HUES64 (cell line): ENCODE measurements at regions not wholly inside any gene's neighbourhood (a gene's known extent, or its start where the extent isn't known, plus 50 kb on each side); places are given as distances from the start of the nearest gene placed in this dataset.

Experiments
- H3K27ac ChIP-seq: 2 replicates; pipeline ENCODE4 v1.7.0; 2013; ENCODE audit warnings: low read depth, low read length, inconsistent platforms
- H3K27me3 ChIP-seq: 2 replicates; pipeline ENCODE4 v1.6.1; 2013; ENCODE audit warnings: mild to moderate bottlenecking, low read length; ENCODE audit not compliant: insufficient read depth
- H3K36me3 ChIP-seq: 2 replicates; pipeline ENCODE4 v1.6.1; 2013; ENCODE audit warnings: mild to moderate bottlenecking, low read length; ENCODE audit not compliant: insufficient read depth
- H3K4me1 ChIP-seq: 2 replicates; pipeline ENCODE4 v1.6.1; 2013; ENCODE audit warnings: mild to moderate bottlenecking, low read length, moderate library complexity; ENCODE audit not compliant: insufficient read depth
- H3K4me3 ChIP-seq: 2 replicates; pipeline ENCODE4 v1.5.1; 2013; ENCODE audit warnings: mild to moderate bottlenecking, low read length, moderate library complexity
- H3K9ac ChIP-seq: 2 replicates; pipeline ENCODE4 v1.6.1; 2013; ENCODE audit warnings: mild to moderate bottlenecking, low read depth, low read length
- H3K9me3 ChIP-seq: 2 replicates; pipeline ENCODE4 v1.6.1; 2013; ENCODE audit warnings: low read depth, low read length; ENCODE audit not compliant: insufficient read depth
- WGBS: fragments of 150-250, 120-280 bp; methylation state at CpG from one replicate; pipeline ENCODE4 v1.1.7; 2013; ENCODE audit warnings: missing lambda C conversion rate; 5-methylcytosine and 5-hydroxymethylcytosine counted together

- Histone ChIP-seq H3K4me1 (no peaks in the 10 kb centered on the region), H3K9ac (no peak overlapping the region), H3K4me3 (no peak overlapping the region), H3K27ac (no peak overlapping the region), H3K27me3 (no peaks in the 10 kb centered on the region), H3K36me3 (no peaks in the 10 kb centered on the region), H3K9me3 (peaks cover 28% of the 10 kb centered on the region)
- WGBS: 94% methylated on average over 9 of the region's 9 CpGs
Observed at GRCh38 chr22:47606426-47606825, 844.0 kb downstream of the TBC1D22A start.

- Histone ChIP-seq H3K4me3 (no peak overlapping the region), H3K27ac (no peak overlapping the region), H3K27me3 (no peaks in the 10 kb centered on the region), H3K4me1 (no peaks in the 10 kb centered on the region), H3K9me3 (peaks cover 32% of the 10 kb centered on the region), H3K36me3 (no peaks in the 10 kb centered on the region), H3K9ac (no peak overlapping the region)
- 93% methylated on average over 5 of the region's 5 CpGs for WGBS
Observed at GRCh38 chr22:47605886-47606285, 843.4 kb downstream of the TBC1D22A start.

GRCh38 chr22:47605441-47605840, 843.0 kb downstream of the TBC1D22A start:
- H3K27ac ChIP-seq: no peak overlapping the region
- no peak overlapping the region for H3K4me3 ChIP-seq
- no peaks in the 10 kb centered on the region for H3K36me3 ChIP-seq
- H3K4me1 ChIP-seq: no peaks in the 10 kb centered on the region
- H3K9me3 ChIP-seq: peaks cover 28% of the 10 kb centered on the region
- H3K27me3 ChIP-seq: no peaks in the 10 kb centered on the region
- H3K9ac ChIP-seq: no peak overlapping the region
- WGBS: 87% methylated on average over 15 of the region's 15 CpGs

GRCh38 chr22:47604563-47604962, 842.1 kb downstream of the TBC1D22A start:
- H3K36me3 ChIP-seq: no peaks in the 10 kb centered on the region
- no peak overlapping the region for H3K9ac ChIP-seq
- H3K9me3 ChIP-seq: peaks cover 31% of the 10 kb centered on the region
- no peaks in the 10 kb centered on the region for H3K4me1 ChIP-seq
- 64% methylated on average over 3 of the region's 3 CpGs for WGBS
- no peaks in the 10 kb centered on the region for H3K27me3 ChIP-seq
- no peak overlapping the region for H3K27ac ChIP-seq
- H3K4me3 ChIP-seq: no peak overlapping the region

GRCh38 chr22:47602732-47603131, 840.3 kb downstream of the TBC1D22A start:
- H3K9ac ChIP-seq: no peak overlapping the region
- H3K4me1 ChIP-seq: no peaks in the 10 kb centered on the region
- WGBS: 93% methylated on average over 3 of the region's 3 CpGs
- no peaks in the 10 kb centered on the region for H3K27me3 ChIP-seq
- H3K9me3 ChIP-seq: peaks cover 40% of the 10 kb centered on the region
- H3K36me3 ChIP-seq: no peaks in the 10 kb centered on the region
- H3K27ac ChIP-seq: no peak overlapping the region
- no peak overlapping the region for H3K4me3 ChIP-seq

- no peak overlapping the region for H3K9ac ChIP-seq
- no peaks in the 10 kb centered on the region for H3K36me3 ChIP-seq
- H3K27me3 ChIP-seq: no peaks in the 10 kb centered on the region
- peaks cover 49% of the 10 kb centered on the region for H3K9me3 ChIP-seq
- H3K4me3 ChIP-seq: no peak overlapping the region
- H3K4me1 ChIP-seq: no peaks in the 10 kb centered on the region
- H3K27ac ChIP-seq: no peak overlapping the region
- WGBS: 88% methylated on average over 10 of the region's 10 CpGs
Observed at GRCh38 chr22:47601666-47602065, 839.2 kb downstream of the TBC1D22A start.

GRCh38 chr22:47600791-47601625, 838.6 kb downstream of the TBC1D22A start:
- H3K9ac ChIP-seq: no peak overlapping the region
- peaks cover 53% of the 10 kb centered on the region for H3K9me3 ChIP-seq
- H3K27me3 ChIP-seq: no peaks in the 10 kb centered on the region
- no peak overlapping the region for H3K27ac ChIP-seq
- no peaks in the 10 kb centered on the region for H3K36me3 ChIP-seq
- no peak overlapping the region for H3K4me3 ChIP-seq
- H3K4me1 ChIP-seq: no peaks in the 10 kb centered on the region
- 84% methylated on average over 15 of the region's 16 CpGs for WGBS

GRCh38 chr22:47600281-47600680, 837.8 kb downstream of the TBC1D22A start:
- no peak overlapping the region for H3K9ac ChIP-seq
- H3K4me3 ChIP-seq: no peak overlapping the region
- no peaks in the 10 kb centered on the region for H3K27me3 ChIP-seq
- H3K27ac ChIP-seq: no peak overlapping the region
- H3K36me3 ChIP-seq: no peaks in the 10 kb centered on the region
- H3K4me1 ChIP-seq: no peaks in the 10 kb centered on the region
- H3K9me3 ChIP-seq: peaks cover 57% of the 10 kb centered on the region
- 86% methylated on average over 8 of the region's 11 CpGs for WGBS

GRCh38 chr22:47599753-47600152, 837.3 kb downstream of the TBC1D22A start:
- H3K4me1 ChIP-seq: no peaks in the 10 kb centered on the region
- H3K27ac ChIP-seq: no peak overlapping the region
- WGBS: 84% methylated on average over 10 of the region's 10 CpGs
- peaks cover 62% of the 10 kb centered on the region for H3K9me3 ChIP-seq
- H3K9ac ChIP-seq: no peak overlapping the region
- no peaks in the 10 kb centered on the region for H3K36me3 ChIP-seq
- H3K27me3 ChIP-seq: no peaks in the 10 kb centered on the region
- no peak overlapping the region for H3K4me3 ChIP-seq

- Histone ChIP-seq H3K9ac (no peak overlapping the region), H3K27me3 (no peaks in the 10 kb centered on the region), H3K27ac (no peak overlapping the region), H3K4me1 (no peaks in the 10 kb centered on the region), H3K36me3 (no peaks in the 10 kb centered on the region), H3K4me3 (no peak overlapping the region), H3K9me3 (peaks cover 71% of the 10 kb centered on the region)
- WGBS: 90% methylated on average over 6 of the region's 6 CpGs
Observed at GRCh38 chr22:47598864-47599263, 836.4 kb downstream of the TBC1D22A start.

GRCh38 chr22:47597041-47597440, 834.6 kb downstream of the TBC1D22A start:
- Histone ChIP-seq H3K27ac (no peak overlapping the region), H3K4me1 (no peaks in the 10 kb centered on the region), H3K36me3 (no peaks in the 10 kb centered on the region), H3K27me3 (no peaks in the 10 kb centered on the region), H3K9ac (no peak overlapping the region), H3K9me3 (peaks cover 76% of the 10 kb centered on the region), H3K4me3 (no peak overlapping the region)
- 76% methylated on average over 9 of the region's 9 CpGs for WGBS
